Body of pancreas (tissue), 4 donors: ENCODE measurements at regions not wholly inside any gene's neighbourhood (a gene's known extent, or its start where the extent isn't known, plus 50 kb on each side); places are given as distances from the start of the nearest gene placed in this dataset.

Experiments
- CTCF ChIP-seq, 7 experiments: fragments of 450-650 bp in 4 of 7; fragments of 200-600 bp in 3 of 7; sonication (generic) in 3 of 7; IDR thresholded peaks; one replicate each; pipeline ENCODE4 v1.5.1; 2016 to 2019; ENCODE audit warnings: antibody characterized with exemption in 7 of 7
- POLR2A ChIP-seq, 3 donors: fragments of 450-650 bp; IDR thresholded peaks; one replicate each; pipeline ENCODE4 v1.6.1; 2016; ENCODE audit warnings: antibody characterized with exemption in 3 of 3, mild to moderate bottlenecking in 2 of 3

GRCh38 chr18:5059696-5060032, 137.4 kb downstream of the AKAIN1 start:
- TF ChIP-seq CTCF (IDR thresholded peaks at IDR 0.05) = no peak
- no peak for TF ChIP-seq POLR2A (IDR thresholded peaks at IDR 0.05)
